Stomach (tissue), 8 donors: ENCODE measurements at regions not wholly inside any gene's neighbourhood (a gene's known extent, or its start where the extent isn't known, plus 50 kb on each side); places are given as distances from the start of the nearest gene placed in this dataset.

Experiments used
- DNase-seq, 2 donors: peaks; one replicate each; pipeline versions ENCODE4 v3.0.0 to v3.0.0-alpha.2; 2013 to 2019
- H3K27ac ChIP-seq, 5 donors: fragments of 200-600 bp in 4 of 5; sonication (generic) in 4 of 5; one replicate each; pipeline ENCODE4 v1.5.1; 2013 to 2019; ENCODE audit warnings: mild to moderate bottlenecking in 1 of 5, moderate library complexity in 1 of 5
- H3K27me3 ChIP-seq, 3 donors: fragments of 200-600 bp; sonication (generic); one replicate each; pipeline ENCODE4 v1.5.1; 2017 to 2019; ENCODE audit warnings: mixed run types in 1 of 3
- H3K36me3 ChIP-seq, 4 donors: fragments of 200-600 bp; sonication (generic); 1 replicate in 3 of 4; 2 replicates in 1 of 4; pipeline ENCODE4 v1.5.1; 2016 to 2019
- H3K4me1 ChIP-seq, 4 donors: fragments of 200-600 bp; sonication (generic); one replicate each; pipeline ENCODE4 v1.5.1; 2016 to 2019
- H3K4me3 ChIP-seq, 4 donors: fragments of 200-600 bp; sonication (generic) in 3 of 4; one replicate each; pipeline ENCODE4 v1.5.1; 2016 to 2019; ENCODE audit warnings: mild to moderate bottlenecking in 1 of 4
- H3K9me3 ChIP-seq, 4 donors: fragments of 200-600 bp; sonication (generic); one replicate each; pipeline ENCODE4 v1.5.1; 2016 to 2019
- CTCF ChIP-seq, 7 experiments: fragments of 450-650 bp in 4 of 7; fragments of 200-600 bp in 3 of 7; sonication (generic) in 3 of 7; IDR thresholded peaks; one replicate each; pipeline ENCODE4 v1.5.1; 2016 to 2019; ENCODE audit warnings: antibody characterized with exemption in 7 of 7, control low read depth in 2 of 7, mild to moderate bottlenecking in 1 of 7
- EP300 ChIP-seq: sonication (generic); formaldehyde crosslinking; IDR thresholded peaks from one replicate; pipeline ENCODE4 v1.6.1; 2017; ENCODE audit warnings: antibody characterized with exemption
- POLR2A ChIP-seq, 4 donors: fragments of 450-650 bp; IDR thresholded peaks; one replicate each; pipeline ENCODE4 v1.6.1; 2016; ENCODE audit warnings: antibody characterized with exemption in 4 of 4, control low read depth in 2 of 4, mild to moderate bottlenecking in 1 of 4, moderate library complexity in 1 of 4
- POLR2AphosphoS5 ChIP-seq, 3 donors: sonication (generic); formaldehyde crosslinking; IDR thresholded peaks; one replicate each; pipeline ENCODE4 v1.6.1; 2016; ENCODE audit warnings: antibody characterized with exemption in 3 of 3
- WGBS, 5 donors: extraction: QIAGEN DNeasy Blood & Tissue Kit in 3 of 5; methylation state at CpG; one replicate each; pipeline versions ENCODE4 v1.1.5 to v1.1.7; 2013 to 2018; 5-methylcytosine and 5-hydroxymethylcytosine counted together
- intact Hi-C: fragments of 100-400 bp; cut with DNase I; formaldehyde crosslinking; loops from one replicate; pipeline ENCODE4 v1.15.1; 2023; ENCODE audit warnings: low total_unique reads
- small RNA-seq, 4 donors: library from RNA; depleted of rRNA; stranded (forward); fragments of <200 nt; gene quantifications; one replicate each; pipeline ENCODE3, GENCODE V24; 2016
- donor health status: healthy with polysubstance abuse.
- donor health status: Bipolar disorder and iron deficiency.
- donor health status: healthy.

- H3K27me3 ChIP-seq, result no peaks in the 10 kb centered on the region
- TF ChIP-seq POLR2AphosphoS5 (IDR thresholded peaks at IDR 0.05), result no peak
- TF ChIP-seq EP300, result no peak
- no peak for TF ChIP-seq CTCF (IDR thresholded peaks at IDR 0.05)
- no peak for TF ChIP-seq POLR2A (IDR thresholded peaks at IDR 0.05)
- no peak overlapping the region for H3K4me3 ChIP-seq
- intact Hi-C loops, result no loop called here
- no peaks in the 10 kb centered on the region for H3K9me3 ChIP-seq
- DNase-seq, result no peak
- H3K4me1 ChIP-seq, result no peaks in the 10 kb centered on the region
- 92 to 98% (median 96%) methylated on average over 11 to 19 of the region's 19 CpGs for WGBS, 5 donors
- no peak overlapping the region for H3K27ac ChIP-seq
- no peaks in the 10 kb centered on the region for H3K36me3 ChIP-seq
Measured at GRCh38 chr1:199959775-199960110, 67.8 kb upstream of the NR5A2 start.

GRCh38 chr1:199970125-199970524 is 57.4 kb upstream of the NR5A2 start:
- Histone ChIP-seq H3K27ac (no peak overlapping the region), H3K9me3 (no peaks in the 10 kb centered on the region), H3K4me1 (no peaks in the 10 kb centered on the region), H3K4me3 (no peak overlapping the region), H3K36me3 (no peaks in the 10 kb centered on the region), H3K27me3 (no peaks in the 10 kb centered on the region)
- TF ChIP-seq POLR2A (IDR thresholded peaks at IDR 0.05) (no peak), POLR2AphosphoS5 (IDR thresholded peaks at IDR 0.05) (no peak), CTCF (IDR thresholded peaks at IDR 0.05) (no peak), EP300 (no peak)
- 74 to 86% (median 83%) methylated on average over 1 of the region's 1 CpG for WGBS, 5 donors
- intact Hi-C loops, result no loop called here
- DNase-seq, result no peak

- no peak for TF ChIP-seq POLR2A (IDR thresholded peaks at IDR 0.05)
- no peak for TF ChIP-seq POLR2AphosphoS5 (IDR thresholded peaks at IDR 0.05)
- no peak for TF ChIP-seq CTCF (IDR thresholded peaks at IDR 0.05)
- no peak for TF ChIP-seq EP300
- Histone ChIP-seq H3K27me3 (no peaks in the 10 kb centered on the region), H3K9me3 (no peaks in the 10 kb centered on the region), H3K4me1 (no peaks in the 10 kb centered on the region), H3K4me3 (no peak overlapping the region), H3K27ac (no peak overlapping the region), H3K36me3 (no peaks in the 10 kb centered on the region)
- 36 to 50% (median 44%) methylated on average over 6 of the region's 6 CpGs for WGBS, 5 donors
- DNase-seq, result peak in 1 of 2 donors; percentile 19
- intact Hi-C loops, result no loop called here
Measured at GRCh38 chr1:199976496-199977144, 50.9 kb upstream of the NR5A2 start.

Small RNAs in the stretch of these regions (small RNA-seq; reads per million reads assigned to genes)
- gene MIR181A1 (7.1 to 35.4 (median 23.9) reads per million in 4 donors), gene MIR181B1 (1.3 to 5.0 (median 3.0) reads per million in 4 donors), gene RNU6-778P (0 reads per million in 4 donors)
